ENCODE measurements at regions not wholly inside any gene's neighbourhood (a gene's known extent, or its start where the extent isn't known, plus 50 kb on each side); places are given as distances from the start of the nearest gene placed in this dataset.
"Not testable (repeated sequence)": the region's sequence is repeated elsewhere in the genome, so short reads cannot be mapped to it uniquely, and the experiment has no call there.

DNA sequence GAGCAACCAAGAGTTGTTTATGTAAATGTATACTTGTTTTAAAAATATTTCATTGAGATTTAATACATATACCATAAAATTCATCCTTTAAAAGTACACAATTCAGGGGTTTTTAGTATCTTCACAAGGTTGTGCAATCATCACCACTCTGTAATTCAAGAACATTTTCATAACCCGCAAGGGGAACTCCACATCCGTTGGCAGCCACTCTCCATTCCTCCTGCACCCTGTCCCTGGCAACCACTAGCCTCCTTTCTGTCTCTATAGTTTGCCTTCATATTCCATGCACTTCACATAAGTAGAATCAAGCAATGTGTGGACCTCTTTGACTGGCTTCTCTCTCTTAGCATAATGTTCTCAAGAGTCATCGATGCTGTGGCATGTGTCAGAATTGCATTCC lies 104.2 kb upstream of the PDE10A start:
- DNase-seq (ENCODE audit: low read depth) (peak; percentile 54), FAIRE-seq (no peak)
- TF ChIP-seq, protein P1, sequence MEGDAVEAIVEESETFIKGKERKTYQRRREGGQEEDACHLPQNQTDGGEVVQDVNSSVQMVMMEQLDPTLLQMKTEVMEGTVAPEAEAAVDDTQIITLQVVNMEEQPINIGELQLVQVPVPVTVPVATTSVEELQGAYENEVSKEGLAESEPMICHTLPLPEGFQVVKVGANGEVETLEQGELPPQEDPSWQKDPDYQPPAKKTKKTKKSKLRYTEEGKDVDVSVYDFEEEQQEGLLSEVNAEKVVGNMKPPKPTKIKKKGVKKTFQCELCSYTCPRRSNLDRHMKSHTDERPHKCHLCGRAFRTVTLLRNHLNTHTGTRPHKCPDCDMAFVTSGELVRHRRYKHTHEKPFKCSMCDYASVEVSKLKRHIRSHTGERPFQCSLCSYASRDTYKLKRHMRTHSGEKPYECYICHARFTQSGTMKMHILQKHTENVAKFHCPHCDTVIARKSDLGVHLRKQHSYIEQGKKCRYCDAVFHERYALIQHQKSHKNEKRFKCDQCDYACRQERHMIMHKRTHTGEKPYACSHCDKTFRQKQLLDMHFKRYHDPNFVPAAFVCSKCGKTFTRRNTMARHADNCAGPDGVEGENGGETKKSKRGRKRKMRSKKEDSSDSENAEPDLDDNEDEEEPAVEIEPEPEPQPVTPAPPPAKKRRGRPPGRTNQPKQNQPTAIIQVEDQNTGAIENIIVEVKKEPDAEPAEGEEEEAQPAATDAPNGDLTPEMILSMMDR (IDR thresholded peaks at IDR 0.05; ENCODE audit: insufficient read depth, low read length, severe bottlenecking) = no peak
- no peak overlapping the region for H3K4me3 ChIP-seq (ENCODE audit: low read depth, low read length)
- no peaks in the 10 kb centered on the region for H3K27me3 ChIP-seq (ENCODE audit: control insufficient read depth, insufficient read depth, low read length)
- H3K36me3 ChIP-seq (ENCODE audit: control insufficient read depth, insufficient read depth, low read length) = no peaks in the 10 kb centered on the region

DNA sequence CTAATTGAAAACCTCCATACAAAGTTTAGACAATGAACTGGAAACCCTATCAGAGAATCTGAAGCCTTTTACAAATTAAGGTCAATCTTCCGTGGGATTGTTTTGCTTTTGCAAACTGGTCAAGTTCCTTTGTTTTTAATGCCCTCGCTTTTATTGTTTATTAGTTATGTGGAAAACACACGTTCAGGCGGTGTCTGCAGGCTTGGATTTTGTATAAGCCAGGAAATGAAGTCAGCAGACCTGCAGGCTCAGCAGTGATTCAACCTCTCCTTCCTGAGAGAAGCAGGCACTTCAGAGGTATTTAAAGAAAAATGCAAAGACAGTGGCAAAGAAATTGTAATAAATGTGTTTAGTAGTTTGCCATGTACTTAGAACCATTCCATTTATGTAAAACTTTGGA lies 103.4 kb upstream of the PDE10A start:
- Histone ChIP-seq H3K27me3 (ENCODE audit: control insufficient read depth, insufficient read depth, low read length) (no peaks in the 10 kb centered on the region), H3K4me3 (ENCODE audit: low read depth, low read length) (no peak overlapping the region), H3K36me3 (ENCODE audit: control insufficient read depth, insufficient read depth, low read length) (no peaks in the 10 kb centered on the region)
- DNase-seq (ENCODE audit: low read depth) = peak; percentile 76
- FAIRE-seq = peak; percentile 23
- TF ChIP-seq, protein P1 (IDR thresholded peaks at IDR 0.05; ENCODE audit: insufficient read depth, low read length, severe bottlenecking) = no peak

DNA sequence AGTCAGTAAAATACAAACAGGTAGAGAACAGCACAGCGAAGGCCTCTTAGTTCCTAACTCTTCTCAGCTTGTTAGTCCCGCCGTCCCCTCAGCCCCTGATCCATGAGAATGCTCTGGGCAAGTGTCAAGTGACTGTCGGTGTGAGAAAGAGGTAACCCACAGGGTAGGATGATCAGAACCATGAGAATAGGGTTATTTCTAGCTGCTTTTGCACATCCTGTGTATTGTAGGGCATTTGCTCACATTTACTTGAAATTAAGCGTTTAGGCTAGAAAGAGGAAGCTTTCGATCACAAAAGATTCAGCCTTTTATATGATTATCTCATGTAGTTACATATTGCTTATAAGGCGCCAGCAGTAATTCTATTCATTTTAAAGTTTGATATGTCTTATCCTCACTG lies 103.0 kb upstream of the PDE10A start:
- DNase-seq (ENCODE audit: low read depth) (no peak), FAIRE-seq (no peak)
- Histone ChIP-seq H3K36me3 (ENCODE audit: control insufficient read depth, insufficient read depth, low read length) (no peaks in the 10 kb centered on the region), H3K4me3 (ENCODE audit: low read depth, low read length) (no peak overlapping the region), H3K27me3 (ENCODE audit: control insufficient read depth, insufficient read depth, low read length) (no peaks in the 10 kb centered on the region)
- TF ChIP-seq, protein P1 (IDR thresholded peaks at IDR 0.05; ENCODE audit: insufficient read depth, low read length, severe bottlenecking) = no peak

DNA sequence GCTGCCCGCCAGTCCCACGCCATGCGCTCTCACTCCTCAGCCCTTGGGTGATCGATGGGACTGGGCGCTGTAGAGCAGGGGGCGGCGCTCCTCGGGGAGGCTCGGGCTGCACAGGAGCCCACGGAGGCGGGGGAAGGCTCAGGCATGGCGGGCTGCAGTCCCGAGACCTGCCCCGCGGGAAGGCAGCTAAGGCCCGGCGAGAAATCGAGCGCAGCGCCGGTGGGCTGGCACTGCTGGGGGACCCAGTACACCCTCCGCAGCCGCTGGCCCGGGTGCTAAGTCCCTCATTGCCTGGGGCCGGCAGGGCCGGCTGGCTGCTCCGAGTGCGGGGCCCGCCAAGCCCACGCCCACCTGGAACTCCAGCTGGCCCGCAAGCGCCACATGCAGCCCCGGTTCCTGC lies 102.2 kb upstream of the PDE10A start:
- not testable (repeated sequence) for H3K27me3 ChIP-seq (ENCODE audit: control insufficient read depth, insufficient read depth, low read length); FAIRE-seq; H3K4me3 ChIP-seq (ENCODE audit: low read depth, low read length); H3K36me3 ChIP-seq (ENCODE audit: control insufficient read depth, insufficient read depth, low read length); DNase-seq (ENCODE audit: low read depth)

DNA sequence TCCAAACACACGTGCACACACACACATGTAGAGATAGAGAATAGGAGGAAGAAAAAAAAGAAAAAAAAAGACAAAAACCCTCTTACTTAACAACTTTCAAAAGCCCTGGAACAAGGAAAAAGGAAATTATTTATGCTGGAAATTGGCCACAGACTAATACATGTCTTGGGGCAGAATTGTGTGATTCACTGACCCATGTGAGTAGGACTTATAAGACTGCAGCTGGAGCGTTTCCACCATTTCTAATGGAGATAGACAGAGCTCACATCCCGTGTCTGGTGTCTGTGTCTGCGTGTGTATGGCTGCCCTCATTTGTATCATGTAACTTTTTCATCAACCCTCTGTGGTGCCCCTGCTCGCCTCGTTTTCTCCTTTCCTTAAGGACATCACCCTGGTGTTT lies 99.8 kb upstream of the PDE10A start:
- TF ChIP-seq, protein P1 (IDR thresholded peaks at IDR 0.05; ENCODE audit: insufficient read depth, low read length, severe bottlenecking) = no peak
- DNase-seq (ENCODE audit: low read depth) (peak; percentile 35), FAIRE-seq (no peak)
- H3K36me3 ChIP-seq (ENCODE audit: control insufficient read depth, insufficient read depth, low read length) = no peaks in the 10 kb centered on the region
- no peaks in the 10 kb centered on the region for H3K27me3 ChIP-seq (ENCODE audit: control insufficient read depth, insufficient read depth, low read length)
- H3K4me3 ChIP-seq (ENCODE audit: low read depth, low read length) = no peak overlapping the region

DNA sequence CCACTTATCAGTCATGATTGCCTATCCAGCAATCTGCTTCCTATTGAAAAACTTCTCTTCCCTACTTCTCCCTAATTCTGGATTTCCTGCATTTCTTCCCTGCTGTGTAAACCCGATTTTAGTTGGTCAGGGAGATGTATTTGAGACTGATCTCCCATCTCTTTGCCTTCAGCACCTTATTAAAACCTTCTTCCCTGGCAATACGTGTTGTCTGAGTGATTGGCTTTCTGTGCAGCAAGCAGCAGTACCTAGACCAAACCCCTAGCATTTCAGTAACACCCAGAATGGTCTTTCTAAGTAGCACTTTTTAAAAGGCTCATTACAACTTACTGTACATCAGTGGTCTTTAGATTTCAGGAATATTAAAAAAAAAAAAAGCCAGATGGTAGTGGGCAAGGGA lies 99.1 kb upstream of the PDE10A start:
- H3K4me3 ChIP-seq (ENCODE audit: low read depth, low read length) = no peak overlapping the region
- H3K36me3 ChIP-seq (ENCODE audit: control insufficient read depth, insufficient read depth, low read length) = no peaks in the 10 kb centered on the region
- FAIRE-seq (no peak), DNase-seq (ENCODE audit: low read depth) (no peak)
- TF ChIP-seq, protein P1 (IDR thresholded peaks at IDR 0.05; ENCODE audit: insufficient read depth, low read length, severe bottlenecking) = no peak
- H3K27me3 ChIP-seq (ENCODE audit: control insufficient read depth, insufficient read depth, low read length) = no peaks in the 10 kb centered on the region
